Testis (tissue), 2 donors: ENCODE measurements at regions not wholly inside any gene's neighbourhood (a gene's known extent, or its start where the extent isn't known, plus 50 kb on each side); places are given as distances from the start of the nearest gene placed in this dataset.

Source experiments
- DNase-seq: peaks from one replicate; pipeline ENCODE4 v3.0.0-alpha.2; 2019
- H3K27ac ChIP-seq, 2 donors: fragments of 200-600 bp; sonication (generic); one replicate each; pipeline ENCODE4 v1.5.1; 2019
- H3K27me3 ChIP-seq: fragments of 200-600 bp; sonication (generic); one replicate; pipeline ENCODE4 v1.5.1; 2019
- H3K36me3 ChIP-seq: fragments of 200-600 bp; sonication (generic); one replicate; pipeline ENCODE4 v1.5.1; 2017; ENCODE audit warnings: low read depth; ENCODE audit errors: missing control alignments
- H3K4me1 ChIP-seq: fragments of 200-600 bp; sonication (generic); one replicate; pipeline ENCODE4 v1.5.1; 2019
- H3K4me3 ChIP-seq, 2 donors: fragments of 200-600 bp; sonication (generic); one replicate each; pipeline ENCODE4 v1.5.1; 2017 to 2019
- H3K9me3 ChIP-seq: fragments of 200-600 bp; sonication (generic); one replicate; pipeline ENCODE4 v1.5.1; 2017
- POLR2A ChIP-seq: fragments of 450-650 bp; IDR thresholded peaks from one replicate; pipeline ENCODE4 v1.6.1; 2017; ENCODE audit warnings: antibody characterized with exemption, mild to moderate bottlenecking, moderate library complexity
- WGBS, 2 donors: methylation state at CpG; one replicate each; pipeline ENCODE4 v1.1.5; 2018; 5-methylcytosine and 5-hydroxymethylcytosine counted together
- intact Hi-C: fragments of 100-400 bp; cut with DNase I; formaldehyde crosslinking; loops from one replicate; pipeline ENCODE4 v1.15.1; 2023; ENCODE audit warnings: low total_unique reads
- TF ChIP-seq, protein P1 (sequence below), 3 experiments: fragments of 450-650 bp in 2 of 3; fragments of 200-600 bp in 1 of 3; sonication (generic) in 1 of 3; IDR thresholded peaks; one replicate each; pipeline ENCODE4 v1.5.1; 2016 to 2019; ENCODE audit warnings: antibody characterized with exemption in 3 of 3, mild to moderate bottlenecking in 2 of 3, moderate library complexity in 1 of 3

DNA sequence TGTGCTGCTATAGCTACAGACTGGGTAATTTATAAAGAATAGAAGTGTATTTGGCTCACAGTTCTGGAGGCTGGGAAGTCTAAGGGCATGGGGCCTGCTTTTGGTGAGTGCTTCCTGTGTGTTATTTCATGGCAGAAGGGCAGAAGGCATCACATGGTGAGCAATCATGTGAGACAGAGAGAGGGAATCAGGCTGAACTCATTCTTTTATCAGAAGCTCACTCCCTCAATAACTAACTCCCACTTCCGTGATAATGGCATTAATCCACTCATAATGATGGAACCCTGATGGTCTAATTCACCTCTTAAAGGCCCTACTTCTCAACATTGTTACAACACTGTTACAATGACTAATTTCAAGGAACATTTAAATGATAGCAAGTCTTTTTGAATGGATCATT lies 129.4 kb downstream of the FAT4 start:
- Histone ChIP-seq H3K4me1 (no peaks in the 10 kb centered on the region), H3K4me3 (no peak overlapping the region), H3K27ac (no peak overlapping the region), H3K27me3 (no peaks in the 10 kb centered on the region), H3K9me3 (no peaks in the 10 kb centered on the region), H3K36me3 (no peaks in the 10 kb centered on the region)
- DNase-seq: peak; percentile 25
- TF ChIP-seq, protein P1, sequence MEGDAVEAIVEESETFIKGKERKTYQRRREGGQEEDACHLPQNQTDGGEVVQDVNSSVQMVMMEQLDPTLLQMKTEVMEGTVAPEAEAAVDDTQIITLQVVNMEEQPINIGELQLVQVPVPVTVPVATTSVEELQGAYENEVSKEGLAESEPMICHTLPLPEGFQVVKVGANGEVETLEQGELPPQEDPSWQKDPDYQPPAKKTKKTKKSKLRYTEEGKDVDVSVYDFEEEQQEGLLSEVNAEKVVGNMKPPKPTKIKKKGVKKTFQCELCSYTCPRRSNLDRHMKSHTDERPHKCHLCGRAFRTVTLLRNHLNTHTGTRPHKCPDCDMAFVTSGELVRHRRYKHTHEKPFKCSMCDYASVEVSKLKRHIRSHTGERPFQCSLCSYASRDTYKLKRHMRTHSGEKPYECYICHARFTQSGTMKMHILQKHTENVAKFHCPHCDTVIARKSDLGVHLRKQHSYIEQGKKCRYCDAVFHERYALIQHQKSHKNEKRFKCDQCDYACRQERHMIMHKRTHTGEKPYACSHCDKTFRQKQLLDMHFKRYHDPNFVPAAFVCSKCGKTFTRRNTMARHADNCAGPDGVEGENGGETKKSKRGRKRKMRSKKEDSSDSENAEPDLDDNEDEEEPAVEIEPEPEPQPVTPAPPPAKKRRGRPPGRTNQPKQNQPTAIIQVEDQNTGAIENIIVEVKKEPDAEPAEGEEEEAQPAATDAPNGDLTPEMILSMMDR (IDR thresholded peaks at IDR 0.05): no peak
- TF ChIP-seq POLR2A: no peak
- intact Hi-C loops: no loop called here
- 59 to 67% methylated on average over 1 of the region's 1 CpG for WGBS, 2 donors

DNA sequence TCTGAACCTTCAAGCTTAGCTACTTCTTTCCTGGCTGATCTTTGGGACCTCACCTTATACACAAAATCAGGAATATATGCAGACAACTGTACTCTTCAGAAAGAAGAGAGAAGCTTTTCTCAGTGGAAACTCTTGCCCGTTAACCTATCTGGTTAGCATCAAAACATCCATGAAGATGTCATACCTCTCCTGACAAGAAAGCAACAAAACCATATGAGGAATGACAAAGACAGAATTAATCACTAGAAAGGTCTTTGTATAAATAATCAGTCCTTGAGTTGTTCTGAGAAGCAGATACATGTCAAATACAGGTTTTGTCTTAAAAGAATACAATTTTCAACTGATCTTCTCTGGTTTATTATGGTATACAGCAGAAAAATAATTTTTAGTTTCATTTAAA lies 130.8 kb downstream of the FAT4 start:
- H3K9me3 ChIP-seq: no peaks in the 10 kb centered on the region
- no peak overlapping the region for H3K4me3 ChIP-seq
- DNase-seq: no peak
- H3K36me3 ChIP-seq: no peaks in the 10 kb centered on the region
- H3K4me1 ChIP-seq: no peaks in the 10 kb centered on the region
- H3K27me3 ChIP-seq: no peaks in the 10 kb centered on the region
- 86 to 93% methylated on average over 1 of the region's 1 CpG for WGBS, 2 donors
- intact Hi-C loops: no loop called here
- TF ChIP-seq, protein P1 (IDR thresholded peaks at IDR 0.05): no peak
- no peak for TF ChIP-seq POLR2A
- H3K27ac ChIP-seq: no peak overlapping the region

DNA sequence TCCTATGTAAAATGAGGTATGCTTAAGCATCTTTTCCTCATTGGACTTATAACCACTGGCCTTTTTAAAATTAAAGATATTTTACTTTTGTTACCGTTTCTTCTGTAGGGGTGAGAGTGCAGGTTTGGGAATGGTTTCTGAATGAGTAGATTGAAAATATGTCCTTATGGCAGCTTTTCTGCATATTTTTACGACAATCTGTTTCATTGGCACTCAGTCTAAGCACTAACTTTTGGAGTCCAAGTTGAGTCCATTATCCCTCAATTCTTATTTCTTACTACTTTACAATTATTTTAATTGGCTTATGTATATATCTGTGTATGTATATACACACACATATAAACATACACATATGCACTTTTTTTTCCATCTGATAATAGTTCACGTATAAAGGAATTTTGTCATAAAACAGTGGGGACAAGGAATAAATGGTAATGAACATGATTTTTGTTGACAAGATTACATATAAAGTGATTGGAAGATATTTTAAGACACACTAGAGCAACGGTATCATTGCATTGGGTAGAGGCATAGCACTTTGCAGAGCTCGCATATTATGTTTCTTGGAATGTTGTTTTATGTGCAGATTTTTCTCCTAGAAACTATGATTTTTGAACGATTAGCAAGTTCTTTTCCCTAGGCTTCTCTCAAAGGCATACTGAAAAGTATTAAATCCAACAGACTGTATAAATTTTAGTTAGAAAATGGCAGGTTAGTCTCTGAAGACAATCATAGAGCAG lies 133.0 kb downstream of the FAT4 start:
- TF ChIP-seq, protein P1 (IDR thresholded peaks at IDR 0.05): no peak
- no peak for TF ChIP-seq POLR2A
- no peak overlapping the region for H3K27ac ChIP-seq
- H3K36me3 ChIP-seq: no peaks in the 10 kb centered on the region
- no peaks in the 10 kb centered on the region for H3K4me1 ChIP-seq
- WGBS, 2 donors: 71 to 72% methylated on average over 5 to 6 of the region's 6 CpGs
- H3K4me3 ChIP-seq: no peak overlapping the region
- H3K27me3 ChIP-seq: no peaks in the 10 kb centered on the region
- intact Hi-C loops: no loop called here
- DNase-seq: no peak
- H3K9me3 ChIP-seq: no peaks in the 10 kb centered on the region

DNA sequence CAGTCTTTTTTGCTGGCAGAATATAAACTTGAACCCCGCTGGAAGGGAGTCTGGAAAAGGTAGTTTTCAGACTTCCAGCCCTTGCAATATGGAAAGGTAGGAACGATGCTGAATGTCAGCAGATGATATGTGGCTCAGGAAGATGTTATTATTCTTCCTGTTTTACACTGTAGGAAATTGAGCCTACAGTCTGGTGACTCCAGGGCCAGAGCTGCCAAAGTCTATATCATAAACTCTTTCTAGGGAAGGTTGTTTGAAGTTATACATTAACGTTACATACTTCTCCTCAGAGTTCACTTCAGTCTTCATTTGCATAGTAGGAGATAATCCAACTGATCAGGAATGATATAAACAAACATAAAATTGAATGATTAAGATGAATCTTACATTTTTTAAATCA lies 141.3 kb downstream of the FAT4 start:
- Histone ChIP-seq H3K9me3 (no peaks in the 10 kb centered on the region), H3K4me1 (no peaks in the 10 kb centered on the region), H3K4me3 (no peak overlapping the region), H3K27me3 (no peaks in the 10 kb centered on the region), H3K36me3 (no peaks in the 10 kb centered on the region), H3K27ac (no peak overlapping the region)
- no peak for DNase-seq
- intact Hi-C loops: no loop called here
- 81 to 84% methylated on average over 3 of the region's 3 CpGs for WGBS, 2 donors
- TF ChIP-seq, protein P1 (IDR thresholded peaks at IDR 0.05): no peak
- no peak for TF ChIP-seq POLR2A

DNA sequence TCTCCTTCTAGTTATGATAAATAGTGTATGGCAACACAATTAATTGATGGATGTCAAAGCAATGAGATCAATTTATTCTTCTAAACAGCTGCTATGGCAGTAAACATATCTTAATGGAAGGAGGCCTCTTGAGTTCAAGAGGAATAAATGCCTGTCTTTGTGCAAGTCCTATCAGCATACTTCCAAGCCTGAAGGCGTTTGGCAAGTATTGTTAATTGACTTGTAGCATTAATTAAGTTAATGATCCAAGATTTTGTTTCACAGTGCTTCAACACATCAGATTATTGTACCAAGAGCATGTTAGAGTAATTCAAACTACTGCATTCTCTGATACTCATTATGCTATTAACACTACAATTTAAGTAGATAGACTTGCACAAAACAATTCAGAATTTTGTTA lies 144.8 kb downstream of the FAT4 start:
- no peaks in the 10 kb centered on the region for H3K27me3 ChIP-seq
- intact Hi-C loops: no loop called here
- no peak for TF ChIP-seq POLR2A
- TF ChIP-seq, protein P1 (IDR thresholded peaks at IDR 0.05): no peak
- H3K36me3 ChIP-seq: no peaks in the 10 kb centered on the region
- no peaks in the 10 kb centered on the region for H3K4me1 ChIP-seq
- no peak overlapping the region for H3K27ac ChIP-seq
- no peak overlapping the region for H3K4me3 ChIP-seq
- DNase-seq: no peak
- H3K9me3 ChIP-seq: no peaks in the 10 kb centered on the region
- WGBS, 2 donors: 77 to 92% methylated on average over 1 of the region's 1 CpG
